ENCODE measurements at regions not wholly inside any gene's neighbourhood (a gene's known extent, or its start where the extent isn't known, plus 50 kb on each side); places are given as distances from the start of the nearest gene placed in this dataset.

- TF ChIP-seq EZH2 (IDR thresholded peaks at IDR 0.05; ENCODE audit: low read length) (no peak), CTCF (optimal IDR thresholded peaks at IDR 0.05 in 1 of 3, IDR thresholded peaks at IDR 0.05 in 1 of 3, conservative IDR thresholded peaks at IDR 0.05 in 1 of 3; ENCODE audit: extremely low read depth in 1 of 3, insufficient read depth in 2 of 3, low read length in 3 of 3) (no peak)
- H3K4me3 ChIP-seq (ENCODE audit: control insufficient read depth in 2 of 3, extremely low read depth in 1 of 3, insufficient read depth in 2 of 3, low read depth in 1 of 3, low read length in 3 of 3): no peak overlapping the region
- H3K4me2 ChIP-seq (ENCODE audit: control insufficient read depth, extremely low read depth, insufficient read depth, low read depth, low read length): no peak overlapping the region
- DNase-seq (ENCODE audit: low read depth, low spot score) (no peak), FAIRE-seq (no peak)
- no peaks in the 10 kb centered on the region for H3K36me3 ChIP-seq (ENCODE audit: control insufficient read depth in 2 of 2, extremely low read depth in 1 of 2, insufficient read depth in 2 of 2, low read length in 2 of 2)
- no peaks in the 10 kb centered on the region for H3K27me3 ChIP-seq (ENCODE audit: control insufficient read depth, extremely low read depth, insufficient read depth, low read length)
- no peaks in the 10 kb centered on the region for H3K9me1 ChIP-seq (ENCODE audit: control insufficient read depth, extremely low read depth, insufficient read depth, low read length)
- dilution Hi-C loops (cut with MboI; ENCODE audit: extremely low pct_ligation_motif_present, low sequenced_read_pairs): no loop called here
- no peaks in the 10 kb centered on the region for H3K4me1 ChIP-seq (ENCODE audit: control insufficient read depth, extremely low read depth, insufficient read depth, low read length)
- no peak overlapping the region for H3K9ac ChIP-seq (ENCODE audit: control insufficient read depth, extremely low read depth, insufficient read depth, low read length)
- H3K27ac ChIP-seq (ENCODE audit: control insufficient read depth, insufficient read depth, low read length): no peak overlapping the region
- peaks cover 5% of the 10 kb centered on the region for H3K9me3 ChIP-seq (ENCODE audit: control insufficient read depth, low read depth, low read length)
- no peak overlapping the region for H2AFZ ChIP-seq (ENCODE audit: control insufficient read depth, low read length)
- H4K20me1 ChIP-seq (ENCODE audit: control insufficient read depth, extremely low read depth, insufficient read depth, low read length): no peaks in the 10 kb centered on the region
- H3K79me2 ChIP-seq (ENCODE audit: control insufficient read depth, insufficient read depth, low read length): no peaks in the 10 kb centered on the region
Observed at GRCh38 chr3:74534611-74535010, 79.8 kb downstream of the CNTN3 start.

- no peaks in the 10 kb centered on the region for H3K79me2 ChIP-seq (ENCODE audit: control insufficient read depth, insufficient read depth, low read length)
- H3K27me3 ChIP-seq (ENCODE audit: control insufficient read depth, extremely low read depth, insufficient read depth, low read length): no peaks in the 10 kb centered on the region
- H3K4me3 ChIP-seq (ENCODE audit: control insufficient read depth in 2 of 3, extremely low read depth in 1 of 3, insufficient read depth in 2 of 3, low read depth in 1 of 3, low read length in 3 of 3): no peak overlapping the region
- no peak overlapping the region for H3K27ac ChIP-seq (ENCODE audit: control insufficient read depth, insufficient read depth, low read length)
- TF ChIP-seq EZH2 (IDR thresholded peaks at IDR 0.05; ENCODE audit: low read length): no peak
- no peak for TF ChIP-seq CTCF (optimal IDR thresholded peaks at IDR 0.05 in 1 of 3, IDR thresholded peaks at IDR 0.05 in 1 of 3, conservative IDR thresholded peaks at IDR 0.05 in 1 of 3; ENCODE audit: extremely low read depth in 1 of 3, insufficient read depth in 2 of 3, low read length in 3 of 3)
- H3K9ac ChIP-seq (ENCODE audit: control insufficient read depth, extremely low read depth, insufficient read depth, low read length): no peak overlapping the region
- H4K20me1 ChIP-seq (ENCODE audit: control insufficient read depth, extremely low read depth, insufficient read depth, low read length): no peaks in the 10 kb centered on the region
- dilution Hi-C loops (cut with MboI; ENCODE audit: extremely low pct_ligation_motif_present, low sequenced_read_pairs): no loop called here
- H2AFZ ChIP-seq (ENCODE audit: control insufficient read depth, low read length): no peak overlapping the region
- H3K36me3 ChIP-seq (ENCODE audit: control insufficient read depth in 2 of 2, extremely low read depth in 1 of 2, insufficient read depth in 2 of 2, low read length in 2 of 2): no peaks in the 10 kb centered on the region
- DNase-seq (ENCODE audit: low read depth, low spot score): no peak
- H3K4me2 ChIP-seq (ENCODE audit: control insufficient read depth, extremely low read depth, insufficient read depth, low read depth, low read length): no peak overlapping the region
- H3K4me1 ChIP-seq (ENCODE audit: control insufficient read depth, extremely low read depth, insufficient read depth, low read length): no peaks in the 10 kb centered on the region
- no peaks in the 10 kb centered on the region for H3K9me1 ChIP-seq (ENCODE audit: control insufficient read depth, extremely low read depth, insufficient read depth, low read length)
- no peak for FAIRE-seq
- peaks cover 5% of the 10 kb centered on the region for H3K9me3 ChIP-seq (ENCODE audit: control insufficient read depth, low read depth, low read length)
Observed at GRCh38 chr3:74532446-74532845, 82.0 kb downstream of the CNTN3 start.
